Body of pancreas (tissue), 4 donors: ENCODE measurements at regions not wholly inside any gene's neighbourhood (a gene's known extent, or its start where the extent isn't known, plus 50 kb on each side); places are given as distances from the start of the nearest gene placed in this dataset.

Experiments used
- POLR2A ChIP-seq, 3 donors: fragments of 450-650 bp; IDR thresholded peaks; one replicate each; pipeline ENCODE4 v1.6.1; 2016; ENCODE audit warnings: antibody characterized with exemption in 3 of 3, mild to moderate bottlenecking in 2 of 3
- TF ChIP-seq, protein P1 (sequence below), 7 experiments: fragments of 450-650 bp in 4 of 7; fragments of 200-600 bp in 3 of 7; sonication (generic) in 3 of 7; IDR thresholded peaks; one replicate each; pipeline ENCODE4 v1.5.1; 2016 to 2019; ENCODE audit warnings: antibody characterized with exemption in 7 of 7

GRCh38 chr1:229841230-229841629 lies 215.2 kb downstream of the URB2 start:
- TF ChIP-seq, protein P1, sequence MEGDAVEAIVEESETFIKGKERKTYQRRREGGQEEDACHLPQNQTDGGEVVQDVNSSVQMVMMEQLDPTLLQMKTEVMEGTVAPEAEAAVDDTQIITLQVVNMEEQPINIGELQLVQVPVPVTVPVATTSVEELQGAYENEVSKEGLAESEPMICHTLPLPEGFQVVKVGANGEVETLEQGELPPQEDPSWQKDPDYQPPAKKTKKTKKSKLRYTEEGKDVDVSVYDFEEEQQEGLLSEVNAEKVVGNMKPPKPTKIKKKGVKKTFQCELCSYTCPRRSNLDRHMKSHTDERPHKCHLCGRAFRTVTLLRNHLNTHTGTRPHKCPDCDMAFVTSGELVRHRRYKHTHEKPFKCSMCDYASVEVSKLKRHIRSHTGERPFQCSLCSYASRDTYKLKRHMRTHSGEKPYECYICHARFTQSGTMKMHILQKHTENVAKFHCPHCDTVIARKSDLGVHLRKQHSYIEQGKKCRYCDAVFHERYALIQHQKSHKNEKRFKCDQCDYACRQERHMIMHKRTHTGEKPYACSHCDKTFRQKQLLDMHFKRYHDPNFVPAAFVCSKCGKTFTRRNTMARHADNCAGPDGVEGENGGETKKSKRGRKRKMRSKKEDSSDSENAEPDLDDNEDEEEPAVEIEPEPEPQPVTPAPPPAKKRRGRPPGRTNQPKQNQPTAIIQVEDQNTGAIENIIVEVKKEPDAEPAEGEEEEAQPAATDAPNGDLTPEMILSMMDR (IDR thresholded peaks at IDR 0.05), result no peak
- TF ChIP-seq POLR2A (IDR thresholded peaks at IDR 0.05), result no peak
